ENCODE measurements at regions not wholly inside any gene's neighbourhood (a gene's known extent, or its start where the extent isn't known, plus 50 kb on each side); places are given as distances from the start of the nearest gene placed in this dataset.

DNA sequence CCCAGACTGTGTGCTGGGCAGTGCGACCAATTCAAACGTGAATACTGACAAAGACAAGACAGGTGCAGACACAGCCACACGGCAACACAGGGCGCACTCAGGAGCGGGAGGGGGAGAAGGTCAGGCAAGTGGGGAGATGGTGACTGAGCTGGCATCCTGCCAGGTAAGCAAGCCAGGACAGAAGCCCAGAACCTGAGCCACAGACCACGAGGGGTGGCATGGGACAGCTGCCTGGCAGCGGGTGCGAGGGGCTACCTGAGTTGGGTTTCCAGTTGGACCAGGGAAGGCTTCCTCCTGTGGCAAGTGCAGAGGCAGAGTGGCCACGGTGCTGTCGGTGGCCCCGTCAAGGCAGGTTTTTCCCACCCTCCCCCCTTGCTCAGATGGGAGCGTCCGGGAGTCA lies 215.2 kb upstream of the ARID1B start:
- no peak overlapping the region for H3K27ac Mint-ChIP-seq

DNA sequence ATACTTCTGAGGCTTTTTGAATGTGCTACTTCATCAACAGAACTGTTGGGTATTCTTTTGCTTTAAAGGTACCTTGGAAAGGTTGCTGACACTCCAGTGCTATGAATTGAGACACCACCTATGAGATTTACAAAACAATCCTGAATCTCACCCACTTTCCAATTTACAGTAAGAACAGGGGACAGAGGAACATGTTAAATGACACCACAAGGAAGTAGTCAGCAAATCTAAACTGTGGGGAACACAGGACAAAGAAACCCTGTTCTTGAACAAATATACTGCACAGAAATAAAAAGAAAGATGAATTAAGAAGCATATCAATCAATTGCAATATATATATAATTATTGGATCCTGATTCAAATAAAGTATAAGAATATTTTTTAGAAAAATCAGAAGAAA lies 216.7 kb upstream of the ARID1B start:
- no peaks in the 10 kb centered on the region for H3K79me2 ChIP-seq (ENCODE audit: low read depth)
- Mint-ChIP-seq H3K27me3 (ENCODE audit: insufficient read depth, low read depth) (peaks cover 5% of the 10 kb centered on the region), H3K27ac (no peak overlapping the region), H3K9me3 (no peaks in the 10 kb centered on the region), H3K4me1 (peaks cover 9% of the 10 kb centered on the region), H3K36me3 (no peaks in the 10 kb centered on the region), H3K4me3 (no peak overlapping the region)
- no peak for DNase-seq (ENCODE audit: low spot score)
- no peak overlapping the region for H3K4me2 ChIP-seq
- H3F3A ChIP-seq (ENCODE audit: low read depth) = no peaks in the 10 kb centered on the region
- H3K4me1 ChIP-seq = no peaks in the 10 kb centered on the region
- no peaks in the 10 kb centered on the region for H4K20me1 ChIP-seq (ENCODE audit: low read depth)
- no peak overlapping the region for H3K4me3 ChIP-seq
- no peak overlapping the region for H3K9ac ChIP-seq
- no peak overlapping the region for H3K27ac ChIP-seq
- no peak for TF ChIP-seq CTCF (IDR thresholded peaks at IDR 0.05)
- no peak for TF ChIP-seq EZH2 (IDR thresholded peaks at IDR 0.05)
- no peak for TF ChIP-seq EZH2phosphoT487 (IDR thresholded peaks at IDR 0.05)
- no peaks in the 10 kb centered on the region for H3K27me3 ChIP-seq
- H2AFZ ChIP-seq (replicated peaks) = no peak overlapping the region
- no peaks in the 10 kb centered on the region for H3K9me3 ChIP-seq (ENCODE audit: low read depth)
- H3K36me3 ChIP-seq = no peaks in the 10 kb centered on the region

More for the DNA sequence above, 215.2 kb upstream of the ARID1B start:
- DNase-seq (ENCODE audit: low spot score) = no peak
- Mint-ChIP-seq H3K36me3 (no peaks in the 10 kb centered on the region), H3K4me3 (no peak overlapping the region), H3K9me3 (peaks cover under 1% of the 10 kb centered on the region), H3K27me3 (ENCODE audit: insufficient read depth, low read depth) (peaks cover 9% of the 10 kb centered on the region), H3K4me1 (peaks cover 9% of the 10 kb centered on the region)
- TF ChIP-seq EZH2phosphoT487 (IDR thresholded peaks at IDR 0.05) (no peak), EZH2 (IDR thresholded peaks at IDR 0.05) (no peak)
- H3F3A ChIP-seq (ENCODE audit: low read depth) = no peaks in the 10 kb centered on the region
- H3K4me2 ChIP-seq = no peak overlapping the region
- H3K79me2 ChIP-seq (ENCODE audit: low read depth) = no peaks in the 10 kb centered on the region
- H3K9ac ChIP-seq = no peak overlapping the region
- no peaks in the 10 kb centered on the region for H3K9me3 ChIP-seq (ENCODE audit: low read depth)
- H3K36me3 ChIP-seq = no peaks in the 10 kb centered on the region
- no peaks in the 10 kb centered on the region for H4K20me1 ChIP-seq (ENCODE audit: low read depth)
- no peak overlapping the region for H3K4me3 ChIP-seq
- no peaks in the 10 kb centered on the region for H3K4me1 ChIP-seq
- H3K27ac ChIP-seq = no peak overlapping the region
- H2AFZ ChIP-seq (replicated peaks) = no peak overlapping the region
- H3K27me3 ChIP-seq = no peaks in the 10 kb centered on the region

- Mint-ChIP-seq H3K4me3 (no peak overlapping the region), H3K4me1 (peaks cover 6% of the 10 kb centered on the region), H3K27me3 (ENCODE audit: insufficient read depth, low read depth) (peaks cover 5% of the 10 kb centered on the region), H3K27ac (no peak overlapping the region), H3K9me3 (no peaks in the 10 kb centered on the region), H3K36me3 (no peaks in the 10 kb centered on the region)
- no peak overlapping the region for H3K4me2 ChIP-seq
- no peak for DNase-seq (ENCODE audit: low spot score)
- H2AFZ ChIP-seq (replicated peaks) = no peak overlapping the region
- H3K36me3 ChIP-seq = no peaks in the 10 kb centered on the region
- H3K9ac ChIP-seq = no peak overlapping the region
- no peaks in the 10 kb centered on the region for H3K79me2 ChIP-seq (ENCODE audit: low read depth)
- H3K4me3 ChIP-seq = no peak overlapping the region
- H4K20me1 ChIP-seq (ENCODE audit: low read depth) = no peaks in the 10 kb centered on the region
- TF ChIP-seq EZH2 (IDR thresholded peaks at IDR 0.05) = no peak
- TF ChIP-seq EZH2phosphoT487 (IDR thresholded peaks at IDR 0.05) = no peak
- TF ChIP-seq CTCF (IDR thresholded peaks at IDR 0.05) = no peak
- H3K9me3 ChIP-seq (ENCODE audit: low read depth) = no peaks in the 10 kb centered on the region
- no peaks in the 10 kb centered on the region for H3K27me3 ChIP-seq
- H3K27ac ChIP-seq = no peak overlapping the region
- H3K4me1 ChIP-seq = no peaks in the 10 kb centered on the region
- H3F3A ChIP-seq (ENCODE audit: low read depth) = no peaks in the 10 kb centered on the region
These were observed 218.0 kb upstream of the ARID1B start for GRCh38 chr6:156559162-156559690.

- Histone ChIP-seq H3K27ac (no peak overlapping the region), H3K4me1 (no peaks in the 10 kb centered on the region), H3K4me2 (no peak overlapping the region), H3K4me3 (no peak overlapping the region), H3K36me3 (no peaks in the 10 kb centered on the region), H4K20me1 (ENCODE audit: low read depth) (no peaks in the 10 kb centered on the region), H3F3A (ENCODE audit: low read depth) (no peaks in the 10 kb centered on the region), H3K9me3 (ENCODE audit: low read depth) (no peaks in the 10 kb centered on the region), H3K9ac (no peak overlapping the region), H3K79me2 (ENCODE audit: low read depth) (no peaks in the 10 kb centered on the region), H3K27me3 (no peaks in the 10 kb centered on the region), H2AFZ (replicated peaks) (peak overlapping the region; percentile 73)
- Mint-ChIP-seq H3K36me3 (no peaks in the 10 kb centered on the region), H3K27me3 (ENCODE audit: insufficient read depth, low read depth) (peaks cover 5% of the 10 kb centered on the region), H3K27ac (no peak overlapping the region), H3K4me3 (no peak overlapping the region), H3K9me3 (no peaks in the 10 kb centered on the region), H3K4me1 (peaks cover 6% of the 10 kb centered on the region)
- no peak for TF ChIP-seq EZH2 (IDR thresholded peaks at IDR 0.05)
- TF ChIP-seq EZH2phosphoT487 (IDR thresholded peaks at IDR 0.05) = no peak
- TF ChIP-seq CTCF (IDR thresholded peaks at IDR 0.05) = no peak
- DNase-seq (ENCODE audit: low spot score) = no peak
These were observed 219.3 kb upstream of the ARID1B start for GRCh38 chr6:156557911-156558259.

Measured in neural progenitor cell (in vitro differentiated cells).